Hepatocyte (in vitro differentiated cells): ENCODE measurements at regions not wholly inside any gene's neighbourhood (a gene's known extent, or its start where the extent isn't known, plus 50 kb on each side); places are given as distances from the start of the nearest gene placed in this dataset.

Experiments
- DNase-seq: peaks from one replicate; pipeline ENCODE4 v3.0.0-alpha.2; 2016; ENCODE audit warnings: low spot score
- H2AFZ ChIP-seq: fragments of 200-600 bp; sonication (generic); 2 replicates; pipeline ENCODE4 v1.6.0; 2016; ENCODE audit warnings: antibody characterized with exemption, mild to moderate bottlenecking
- H3K27ac ChIP-seq: fragments of 200-600 bp; sonication (generic); 2 replicates; pipeline ENCODE4 v1.5.1; 2016; ENCODE audit warnings: mild to moderate bottlenecking
- H3K27me3 ChIP-seq: fragments of 200-600 bp; sonication (generic); 2 replicates; pipeline ENCODE4 v1.6.1; 2016
- H3K36me3 ChIP-seq: fragments of 200-600 bp; sonication (generic); replicated peaks from 2 replicates; pipeline ENCODE4 v1.5.1; 2016; ENCODE audit warnings: low read depth; ENCODE audit not compliant: insufficient read depth
- H3K4me1 ChIP-seq: fragments of 200-600 bp; sonication (generic); 2 replicates; pipeline ENCODE4 v1.5.1; 2016; ENCODE audit warnings: mild to moderate bottlenecking, moderate library complexity; ENCODE audit not compliant: insufficient read depth
- H3K4me2 ChIP-seq: fragments of 200-600 bp; sonication (generic); 2 replicates; pipeline ENCODE4 v1.6.0; 2016
- H3K4me3 ChIP-seq: fragments of 200-600 bp; sonication (generic); 2 replicates; pipeline ENCODE4 v1.5.1; 2016; ENCODE audit warnings: mild to moderate bottlenecking
- H3K79me2 ChIP-seq: fragments of 200-600 bp; sonication (generic); 2 replicates; pipeline ENCODE4 v1.6.0; 2017; ENCODE audit warnings: mild to moderate bottlenecking
- H3K9me2 ChIP-seq: fragments of 200-600 bp; sonication (generic); replicated peaks from 2 replicates; pipeline ENCODE4 v1.6.0; 2017; ENCODE audit warnings: mild to moderate bottlenecking; ENCODE audit not compliant: insufficient read depth
- H3K9me3 ChIP-seq: fragments of 200-600 bp; sonication (generic); 2 replicates; pipeline ENCODE4 v1.5.1; 2016; ENCODE audit warnings: low read depth, mild to moderate bottlenecking
- H4K20me1 ChIP-seq: fragments of 200-600 bp; sonication (generic); 2 replicates; pipeline ENCODE4 v1.6.0; 2016; ENCODE audit warnings: mild to moderate bottlenecking; ENCODE audit not compliant: insufficient read depth, poor library complexity, severe bottlenecking
- CTCF ChIP-seq: fragments of 200-600 bp; sonication (generic); IDR thresholded peaks from 2 replicates; pipeline ENCODE4 v1.5.1; 2016; ENCODE audit warnings: antibody characterized with exemption, mild to moderate bottlenecking; ENCODE audit not compliant: poor library complexity
- EZH2 ChIP-seq: fragments of 200-600 bp; sonication (generic); IDR thresholded peaks from 2 replicates; pipeline ENCODE4 v1.6.1; 2016; ENCODE audit warnings: antibody characterized with exemption, mild to moderate bottlenecking, borderline replicate concordance
- EZH2phosphoT487 ChIP-seq: fragments of 200-600 bp; sonication (generic); IDR thresholded peaks from one replicate; pipeline ENCODE4 v1.6.1; 2018; ENCODE audit warnings: antibody characterized with exemption, mild to moderate bottlenecking, low read depth, moderate library complexity; ENCODE audit not compliant: unreplicated experiment, severe bottlenecking
- WGBS: methylation state at CpG from one replicate; pipeline ENCODE4 v1.1.6; 2016; ENCODE audit warnings: low lambda C conversion rate; ENCODE audit errors: missing lambda C conversion rate; 5-methylcytosine and 5-hydroxymethylcytosine counted together

- Histone ChIP-seq H3K27me3 (no peaks in the 10 kb centered on the region), H3K4me1 (no peaks in the 10 kb centered on the region), H3K36me3 (no peaks in the 10 kb centered on the region), H3K27ac (no peak overlapping the region), H3K79me2 (no peaks in the 10 kb centered on the region), H3K9me3 (no peaks in the 10 kb centered on the region), H3K4me3 (no peak overlapping the region), H4K20me1 (no peaks in the 10 kb centered on the region), H2AFZ (no peak overlapping the region), H3K9me2 (no peaks in the 10 kb centered on the region), H3K4me2 (no peak overlapping the region)
- TF ChIP-seq EZH2phosphoT487 (no peak), EZH2 (no peak), CTCF (no peak)
- WGBS = 80% methylated on average over 8 of the region's 8 CpGs
- no peak for DNase-seq
These were observed 406.8 kb downstream of the TCERG1L start for GRCh38 chr10:130904676-130905075.

DNA sequence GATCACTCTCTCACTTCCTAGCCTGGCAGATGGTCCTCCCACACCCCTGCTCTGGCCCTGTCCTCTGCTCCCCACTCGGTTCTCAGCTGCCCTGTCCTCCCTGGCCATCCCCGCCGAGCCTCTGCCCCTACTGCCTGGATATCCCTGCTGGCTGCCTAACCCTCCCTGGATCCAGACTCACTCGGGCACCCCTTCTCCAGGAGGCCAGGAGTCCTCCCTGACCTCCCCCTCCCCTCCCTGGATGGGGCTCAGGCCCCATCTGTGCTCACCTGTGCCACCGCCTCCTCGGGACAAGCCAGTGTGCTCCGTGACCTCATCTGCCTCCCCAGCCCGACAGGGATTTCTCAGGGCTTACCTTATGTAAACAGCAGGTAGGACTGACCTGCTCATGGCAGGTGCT lies 406.1 kb downstream of the TCERG1L start:
- Histone ChIP-seq H4K20me1 (no peaks in the 10 kb centered on the region), H2AFZ (no peak overlapping the region), H3K9me3 (no peaks in the 10 kb centered on the region), H3K4me1 (no peaks in the 10 kb centered on the region), H3K79me2 (no peaks in the 10 kb centered on the region), H3K4me2 (no peak overlapping the region), H3K27me3 (no peaks in the 10 kb centered on the region), H3K27ac (no peak overlapping the region), H3K36me3 (no peaks in the 10 kb centered on the region), H3K9me2 (no peaks in the 10 kb centered on the region), H3K4me3 (no peak overlapping the region)
- 69% methylated on average over 5 of the region's 8 CpGs for WGBS
- TF ChIP-seq EZH2 (no peak), CTCF (no peak), EZH2phosphoT487 (no peak)
- no peak for DNase-seq

DNA sequence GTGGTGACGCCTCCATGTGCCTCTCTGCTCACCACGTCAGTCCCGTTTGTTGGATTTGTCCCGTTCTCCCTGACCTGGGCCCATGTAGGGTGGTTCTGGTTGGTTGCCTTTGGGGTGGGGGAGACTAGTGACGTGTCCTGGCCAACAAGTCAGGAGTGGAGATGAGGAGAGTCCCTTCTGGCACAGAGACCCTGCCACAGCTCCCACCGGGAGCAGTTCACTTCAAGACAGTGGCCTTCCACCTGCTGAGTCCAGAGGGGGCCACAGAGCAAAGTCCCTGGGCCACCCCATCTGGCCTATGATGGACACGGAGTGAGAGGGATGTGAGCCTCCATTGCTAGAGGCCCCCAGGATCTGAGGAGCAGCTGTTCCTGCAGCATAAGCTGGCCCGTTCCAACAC lies 405.6 kb downstream of the TCERG1L start:
- Histone ChIP-seq H3K4me2 (no peak overlapping the region), H3K4me1 (no peaks in the 10 kb centered on the region), H3K36me3 (no peaks in the 10 kb centered on the region), H4K20me1 (no peaks in the 10 kb centered on the region), H3K9me2 (no peaks in the 10 kb centered on the region), H3K79me2 (no peaks in the 10 kb centered on the region), H2AFZ (no peak overlapping the region), H3K27me3 (no peaks in the 10 kb centered on the region), H3K9me3 (no peaks in the 10 kb centered on the region), H3K4me3 (no peak overlapping the region), H3K27ac (no peak overlapping the region)
- no peak for DNase-seq
- WGBS = 91% methylated on average over 7 of the region's 8 CpGs
- TF ChIP-seq CTCF (no peak), EZH2 (no peak), EZH2phosphoT487 (no peak)

GRCh38 chr10:130910848-130911247 lies 400.7 kb downstream of the TCERG1L start:
- Histone ChIP-seq H3K4me3 (no peak overlapping the region), H3K79me2 (no peaks in the 10 kb centered on the region), H3K27me3 (no peaks in the 10 kb centered on the region), H3K36me3 (no peaks in the 10 kb centered on the region), H3K4me2 (no peak overlapping the region), H2AFZ (no peak overlapping the region), H3K27ac (no peak overlapping the region), H4K20me1 (no peaks in the 10 kb centered on the region), H3K4me1 (no peaks in the 10 kb centered on the region), H3K9me2 (no peaks in the 10 kb centered on the region), H3K9me3 (no peaks in the 10 kb centered on the region)
- WGBS = 86% methylated on average over 2 of the region's 2 CpGs
- DNase-seq = no peak
- TF ChIP-seq CTCF = no peak
- TF ChIP-seq EZH2 = no peak
- TF ChIP-seq EZH2phosphoT487 = no peak
